Kidney tubule cell (primary cell): ENCODE measurements at regions not wholly inside any gene's neighbourhood (a gene's known extent, or its start where the extent isn't known, plus 50 kb on each side); places are given as distances from the start of the nearest gene placed in this dataset.
"Not testable (repeated sequence)": the region's sequence is repeated elsewhere in the genome, so short reads cannot be mapped to it uniquely, and the experiment has no call there.

Experiments
- DNase-seq: peaks from one replicate; pipeline ENCODE4 v3.0.0-alpha.2; 2018; ENCODE audit warnings: low spot score

- DNase-seq: no peak
Observed at GRCh38 chr2:15681089-15681885, 89.6 kb downstream of the DDX1 start.

GRCh38 chr2:15682354-15682753, 90.7 kb downstream of the DDX1 start:
- DNase-seq: no peak

GRCh38 chr2:15684161-15685039, 92.7 kb downstream of the DDX1 start:
- no peak for DNase-seq

- DNase-seq: no peak
Observed at GRCh38 chr2:15685143-15685542, 93.5 kb downstream of the DDX1 start.

GRCh38 chr2:15686643-15687042, 95.0 kb downstream of the DDX1 start:
- no peak for DNase-seq

GRCh38 chr2:15687243-15687642, 95.6 kb downstream of the DDX1 start:
- no peak for DNase-seq

GRCh38 chr2:15687720-15688119, 96.1 kb downstream of the DDX1 start:
- DNase-seq: peak; percentile 13

GRCh38 chr2:15688924-15689568, 97.4 kb downstream of the DDX1 start:
- DNase-seq: no peak

- DNase-seq: no peak
Observed at GRCh38 chr2:15689654-15690053, 98.0 kb downstream of the DDX1 start.

- peak; percentile 73 for DNase-seq
Observed at GRCh38 chr2:15691586-15692310, 100.1 kb downstream of the DDX1 start.

GRCh38 chr2:15692551-15693377, 101.1 kb downstream of the DDX1 start:
- DNase-seq: no peak

GRCh38 chr2:15693382-15693781, 101.7 kb downstream of the DDX1 start:
- no peak for DNase-seq

- DNase-seq: no peak
Observed at GRCh38 chr2:15693926-15694588, 102.4 kb downstream of the DDX1 start.

GRCh38 chr2:15694589-15694986, 102.9 kb downstream of the DDX1 start:
- DNase-seq: no peak

GRCh38 chr2:15695582-15696330, 104.1 kb downstream of the DDX1 start:
- no peak for DNase-seq

- DNase-seq: not testable (repeated sequence)
Observed at GRCh38 chr2:15696606-15697170, 105.0 kb downstream of the DDX1 start.

GRCh38 chr2:15700131-15700530, 108.5 kb downstream of the DDX1 start:
- DNase-seq: no peak

- DNase-seq: no peak
Observed at GRCh38 chr2:15700599-15701340, 109.1 kb downstream of the DDX1 start.
